ENCODE measurements at regions not wholly inside any gene's neighbourhood (a gene's known extent, or its start where the extent isn't known, plus 50 kb on each side); places are given as distances from the start of the nearest gene placed in this dataset.

GRCh38 chr16:80442779-80443178 is 98.0 kb upstream of the DYNLRB2 start:
- no peak for DNase-seq
- H3K27ac ChIP-seq: no peak overlapping the region

GRCh38 chr16:80441935-80442334 is 98.9 kb upstream of the DYNLRB2 start:
- Histone ChIP-seq H3K4me1 (no peaks in the 10 kb centered on the region), H3K27ac (no peak overlapping the region), H3K36me3 (no peaks in the 10 kb centered on the region), H3K27me3 (no peaks in the 10 kb centered on the region), H3K4me3 (no peak overlapping the region), H3K9me3 (no peaks in the 10 kb centered on the region)
- TF ChIP-seq POLR2A (IDR thresholded peaks at IDR 0.05) (no peak), CTCF (IDR thresholded peaks at IDR 0.05) (no peak)
- DNase-seq: no peak

More at GRCh38 chr16:80442779-80443178, 98.0 kb upstream of the DYNLRB2 start:
- Histone ChIP-seq H3K27me3 (no peaks in the 10 kb centered on the region), H3K36me3 (no peaks in the 10 kb centered on the region), H3K4me1 (no peaks in the 10 kb centered on the region), H3K9me3 (no peaks in the 10 kb centered on the region), H3K4me3 (no peak overlapping the region)
- TF ChIP-seq POLR2A (IDR thresholded peaks at IDR 0.05) (no peak), CTCF (IDR thresholded peaks at IDR 0.05) (no peak)

- H3K4me3 ChIP-seq: no peak overlapping the region
- no peak for DNase-seq
- no peaks in the 10 kb centered on the region for H3K4me1 ChIP-seq
- H3K36me3 ChIP-seq: no peaks in the 10 kb centered on the region
- no peaks in the 10 kb centered on the region for H3K27me3 ChIP-seq
- no peak overlapping the region for H3K27ac ChIP-seq
- H3K9me3 ChIP-seq: no peaks in the 10 kb centered on the region
- no peak for TF ChIP-seq CTCF (IDR thresholded peaks at IDR 0.05)
- no peak for TF ChIP-seq POLR2A (IDR thresholded peaks at IDR 0.05)
Observed at GRCh38 chr16:80440667-80441066, 100.1 kb upstream of the DYNLRB2 start.

- H3K27me3 ChIP-seq: no peaks in the 10 kb centered on the region
- H3K36me3 ChIP-seq: no peaks in the 10 kb centered on the region
- TF ChIP-seq CTCF (IDR thresholded peaks at IDR 0.05) (no peak), POLR2A (IDR thresholded peaks at IDR 0.05) (no peak)
- no peaks in the 10 kb centered on the region for H3K9me3 ChIP-seq
- no peak overlapping the region for H3K27ac ChIP-seq
- no peak for DNase-seq
- no peaks in the 10 kb centered on the region for H3K4me1 ChIP-seq
- no peak overlapping the region for H3K4me3 ChIP-seq
Observed at GRCh38 chr16:80437707-80438106, 103.1 kb upstream of the DYNLRB2 start.

- H3K4me1 ChIP-seq: no peaks in the 10 kb centered on the region
- no peaks in the 10 kb centered on the region for H3K27me3 ChIP-seq
- DNase-seq: no peak
- no peaks in the 10 kb centered on the region for H3K36me3 ChIP-seq
- H3K4me3 ChIP-seq: no peak overlapping the region
- no peak overlapping the region for H3K27ac ChIP-seq
- no peaks in the 10 kb centered on the region for H3K9me3 ChIP-seq
- no peak for TF ChIP-seq CTCF (IDR thresholded peaks at IDR 0.05)
- no peak for TF ChIP-seq POLR2A (IDR thresholded peaks at IDR 0.05)
Observed at GRCh38 chr16:80436510-80436909, 104.3 kb upstream of the DYNLRB2 start.

- Histone ChIP-seq H3K27me3 (no peaks in the 10 kb centered on the region), H3K4me1 (no peaks in the 10 kb centered on the region), H3K4me3 (no peak overlapping the region), H3K9me3 (no peaks in the 10 kb centered on the region), H3K27ac (no peak overlapping the region), H3K36me3 (no peaks in the 10 kb centered on the region)
- TF ChIP-seq POLR2A (IDR thresholded peaks at IDR 0.05): no peak
- TF ChIP-seq CTCF (IDR thresholded peaks at IDR 0.05): no peak
- DNase-seq: no peak
Observed at GRCh38 chr16:80433623-80434022, 107.2 kb upstream of the DYNLRB2 start.

All from Peyer's patch (tissue), 4 donors.